Peyer's patch (tissue), 4 donors: ENCODE measurements at regions not wholly inside any gene's neighbourhood (a gene's known extent, or its start where the extent isn't known, plus 50 kb on each side); places are given as distances from the start of the nearest gene placed in this dataset.

Source experiments
- POLR2A ChIP-seq, 2 donors: fragments of 450-650 bp; IDR thresholded peaks; one replicate each; pipeline ENCODE4 v1.5.1; 2017; ENCODE audit warnings: antibody characterized with exemption in 2 of 2, mild to moderate bottlenecking in 2 of 2, moderate library complexity in 2 of 2
- TF ChIP-seq, protein P1 (sequence below), 6 experiments: fragments of 450-650 bp in 4 of 6; fragments of 200-600 bp in 2 of 6; sonication (generic) in 1 of 6; IDR thresholded peaks; one replicate each; pipeline ENCODE4 v1.5.1; 2017 to 2019; ENCODE audit warnings: antibody characterized with exemption in 6 of 6, mild to moderate bottlenecking in 3 of 6, moderate library complexity in 1 of 6

DNA sequence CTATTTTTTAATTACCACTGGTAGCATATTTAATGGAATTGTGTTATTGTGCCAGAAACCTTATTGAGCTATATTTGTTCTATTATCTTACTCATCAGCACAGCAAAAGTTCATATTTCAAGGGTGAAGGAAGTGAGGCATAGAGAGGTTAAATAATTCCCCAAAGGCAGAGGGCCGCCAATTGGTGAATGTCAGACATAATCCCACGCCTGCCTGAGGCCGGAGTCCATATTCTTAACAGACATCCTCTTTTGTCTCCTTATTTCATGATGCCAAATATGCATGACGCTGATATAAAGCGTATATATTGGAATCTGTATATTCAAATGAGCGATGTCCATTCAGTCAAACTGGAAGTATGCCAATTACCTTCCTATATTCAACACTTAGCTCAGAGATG lies 505.0 kb upstream of the SLC35B3 start:
- TF ChIP-seq, protein P1, sequence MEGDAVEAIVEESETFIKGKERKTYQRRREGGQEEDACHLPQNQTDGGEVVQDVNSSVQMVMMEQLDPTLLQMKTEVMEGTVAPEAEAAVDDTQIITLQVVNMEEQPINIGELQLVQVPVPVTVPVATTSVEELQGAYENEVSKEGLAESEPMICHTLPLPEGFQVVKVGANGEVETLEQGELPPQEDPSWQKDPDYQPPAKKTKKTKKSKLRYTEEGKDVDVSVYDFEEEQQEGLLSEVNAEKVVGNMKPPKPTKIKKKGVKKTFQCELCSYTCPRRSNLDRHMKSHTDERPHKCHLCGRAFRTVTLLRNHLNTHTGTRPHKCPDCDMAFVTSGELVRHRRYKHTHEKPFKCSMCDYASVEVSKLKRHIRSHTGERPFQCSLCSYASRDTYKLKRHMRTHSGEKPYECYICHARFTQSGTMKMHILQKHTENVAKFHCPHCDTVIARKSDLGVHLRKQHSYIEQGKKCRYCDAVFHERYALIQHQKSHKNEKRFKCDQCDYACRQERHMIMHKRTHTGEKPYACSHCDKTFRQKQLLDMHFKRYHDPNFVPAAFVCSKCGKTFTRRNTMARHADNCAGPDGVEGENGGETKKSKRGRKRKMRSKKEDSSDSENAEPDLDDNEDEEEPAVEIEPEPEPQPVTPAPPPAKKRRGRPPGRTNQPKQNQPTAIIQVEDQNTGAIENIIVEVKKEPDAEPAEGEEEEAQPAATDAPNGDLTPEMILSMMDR (IDR thresholded peaks at IDR 0.05) = no peak
- TF ChIP-seq POLR2A (IDR thresholded peaks at IDR 0.05) = no peak
